ENCODE measurements at regions not wholly inside any gene's neighbourhood (a gene's known extent, or its start where the extent isn't known, plus 50 kb on each side); places are given as distances from the start of the nearest gene placed in this dataset.
"Not testable (repeated sequence)": the region's sequence is repeated elsewhere in the genome, so short reads cannot be mapped to it uniquely, and the experiment has no call there.

DNA sequence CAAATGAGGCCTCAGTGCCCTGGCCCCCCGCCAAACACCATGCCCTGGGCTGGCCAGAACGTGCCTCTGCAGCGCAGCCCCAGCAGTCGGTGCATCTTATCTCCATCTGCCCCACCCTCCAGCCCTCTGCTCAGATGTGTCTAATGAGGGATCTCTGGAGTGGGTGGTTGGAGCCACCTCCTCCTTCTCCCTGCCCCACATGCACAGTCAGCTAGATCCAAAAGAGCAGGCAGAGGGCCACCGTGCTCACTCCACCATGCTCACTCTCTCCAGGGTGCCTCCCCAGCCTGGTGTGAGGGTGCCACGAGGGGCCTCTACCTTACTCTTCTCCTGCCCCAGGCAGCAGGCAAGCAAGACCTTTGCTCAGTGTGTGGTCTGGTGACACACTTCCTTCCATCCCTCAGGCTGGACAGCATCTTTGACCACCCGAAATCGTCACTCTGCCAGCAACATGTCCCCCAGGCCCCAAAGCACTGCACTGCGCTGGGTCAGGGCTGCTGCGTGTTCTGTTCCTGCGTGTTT lies 266.1 kb upstream of the HDAC4 start:
- DNase-seq = no peak

DNA sequence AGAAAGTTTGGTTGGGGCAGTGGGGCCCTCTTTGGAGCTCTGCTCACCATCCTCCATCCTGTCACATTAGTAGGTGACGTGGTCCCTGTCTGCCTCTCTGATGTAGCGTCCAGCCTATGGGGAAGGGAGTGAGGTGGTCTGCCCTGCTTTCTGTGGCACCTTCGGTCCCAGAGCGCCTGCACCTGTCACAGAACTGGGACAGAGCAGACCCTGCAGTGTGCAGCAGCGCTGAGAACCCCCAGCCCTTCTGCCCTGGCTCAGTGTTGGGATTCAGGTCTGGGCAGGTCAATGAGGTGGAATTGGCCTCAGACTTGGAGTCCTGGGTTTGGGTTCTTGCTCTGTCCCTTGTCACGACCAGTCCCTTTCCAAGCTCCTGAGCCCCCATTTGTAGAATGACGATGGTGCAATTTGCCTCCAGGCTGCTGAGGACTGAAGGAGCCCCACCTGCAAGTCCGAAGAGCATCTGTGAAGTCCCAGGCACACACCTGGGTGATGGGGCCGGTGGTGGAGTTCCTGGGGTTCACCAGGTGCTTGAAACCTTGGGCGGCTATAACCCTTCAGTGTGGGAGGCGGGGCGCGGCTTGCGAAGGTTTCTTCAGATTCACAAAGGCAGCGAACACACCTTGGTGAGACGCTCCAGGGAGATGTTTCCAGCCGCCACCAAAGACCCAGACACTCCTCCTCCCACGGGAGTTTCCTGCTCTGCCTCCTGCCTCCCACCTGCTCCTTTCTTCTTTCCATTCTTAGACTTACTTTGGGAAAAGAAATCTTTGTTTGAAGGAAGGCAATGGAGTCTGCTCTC lies 265.4 kb upstream of the HDAC4 start:
- no peak for DNase-seq

DNA sequence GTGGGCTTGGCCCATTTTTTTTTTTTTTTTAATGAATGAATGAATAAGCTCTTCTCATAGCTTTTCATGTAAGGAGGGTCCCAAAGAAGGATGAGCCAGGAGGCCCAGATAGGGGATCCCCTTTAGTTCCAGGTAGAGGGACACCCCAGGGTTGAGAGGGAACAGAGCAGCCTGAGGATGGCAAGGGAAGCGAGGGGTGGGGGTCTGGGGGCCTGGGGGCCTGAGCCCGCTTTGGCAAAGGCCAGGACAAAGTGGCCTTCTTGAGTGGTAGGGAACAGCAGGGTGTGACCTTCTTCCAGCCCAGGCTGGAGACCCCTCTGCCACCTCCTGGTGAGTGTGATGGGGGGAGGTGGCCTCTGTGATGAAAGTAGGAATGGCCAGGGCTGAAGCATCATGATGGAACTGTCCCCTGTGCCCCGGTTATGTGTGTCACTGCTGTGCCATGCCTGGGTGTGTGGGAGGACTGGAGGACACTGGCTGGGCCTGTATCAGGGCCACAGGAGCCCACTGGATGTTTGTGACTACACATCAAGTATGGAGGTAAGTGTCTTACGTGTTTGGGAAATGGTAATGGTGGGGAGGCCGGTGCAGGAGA lies 263.5 kb upstream of the HDAC4 start:
- no peak for DNase-seq

DNA sequence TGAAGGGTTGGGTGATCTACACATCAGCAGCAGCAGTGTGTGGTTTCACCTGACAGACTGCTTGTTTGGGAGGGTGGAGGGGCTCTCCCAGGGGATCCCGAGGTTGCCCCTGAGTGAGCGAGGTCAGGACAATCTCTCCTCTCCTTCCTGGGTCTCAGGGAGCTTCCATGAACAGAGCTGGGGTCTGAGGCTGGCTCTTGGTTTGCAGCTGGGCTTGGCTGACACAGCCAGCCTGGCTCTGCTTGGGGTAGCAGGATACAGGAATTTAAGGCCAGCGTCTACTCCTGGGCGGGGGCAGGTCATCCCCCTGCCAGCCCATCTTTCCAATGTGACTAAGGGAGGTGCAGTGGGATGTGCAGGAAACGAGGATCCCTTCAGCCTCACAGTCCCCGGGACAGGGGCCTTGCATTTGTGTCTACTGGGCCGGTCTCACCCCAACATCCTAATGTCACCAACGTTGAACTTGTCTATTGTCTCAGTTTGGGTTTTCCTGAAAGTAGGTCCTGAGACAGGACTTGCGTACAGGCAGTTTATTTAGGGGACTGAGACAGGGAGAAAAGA lies 262.6 kb upstream of the HDAC4 start:
- no peak for DNase-seq

DNA sequence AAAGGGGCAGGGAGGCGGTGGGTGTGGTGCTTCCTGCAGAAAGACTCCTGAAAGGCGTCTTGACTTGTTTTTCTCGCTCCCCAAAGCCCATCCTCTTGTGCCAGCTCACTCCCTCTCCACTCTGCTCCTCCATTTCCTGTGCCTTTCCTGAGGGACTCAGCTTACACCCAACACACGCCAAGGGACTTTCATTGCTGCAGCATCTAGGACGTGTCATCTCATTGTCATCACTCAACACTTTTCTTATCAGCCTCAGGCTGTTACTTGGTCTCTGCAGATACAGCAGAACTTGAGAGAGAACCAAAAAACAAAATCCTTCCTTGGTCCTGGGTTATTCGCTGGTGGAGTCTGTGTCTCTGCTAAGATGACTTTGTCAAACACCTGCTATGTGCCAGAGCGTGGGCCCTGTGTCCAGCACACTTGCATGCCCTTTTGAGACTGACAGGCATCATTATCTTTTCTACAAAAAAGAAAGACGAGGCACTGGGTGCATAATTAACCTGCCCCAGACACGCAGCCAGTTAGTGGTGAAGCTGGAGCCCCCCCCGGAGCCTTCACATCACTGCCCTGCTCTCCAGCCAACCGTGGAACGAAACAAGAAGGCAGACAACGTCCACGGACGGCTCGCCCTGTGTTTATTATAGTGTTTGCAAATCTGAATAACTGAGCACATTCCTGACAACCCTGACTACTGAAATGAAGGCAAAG lies 261.7 kb upstream of the HDAC4 start:
- no peak for DNase-seq

DNA sequence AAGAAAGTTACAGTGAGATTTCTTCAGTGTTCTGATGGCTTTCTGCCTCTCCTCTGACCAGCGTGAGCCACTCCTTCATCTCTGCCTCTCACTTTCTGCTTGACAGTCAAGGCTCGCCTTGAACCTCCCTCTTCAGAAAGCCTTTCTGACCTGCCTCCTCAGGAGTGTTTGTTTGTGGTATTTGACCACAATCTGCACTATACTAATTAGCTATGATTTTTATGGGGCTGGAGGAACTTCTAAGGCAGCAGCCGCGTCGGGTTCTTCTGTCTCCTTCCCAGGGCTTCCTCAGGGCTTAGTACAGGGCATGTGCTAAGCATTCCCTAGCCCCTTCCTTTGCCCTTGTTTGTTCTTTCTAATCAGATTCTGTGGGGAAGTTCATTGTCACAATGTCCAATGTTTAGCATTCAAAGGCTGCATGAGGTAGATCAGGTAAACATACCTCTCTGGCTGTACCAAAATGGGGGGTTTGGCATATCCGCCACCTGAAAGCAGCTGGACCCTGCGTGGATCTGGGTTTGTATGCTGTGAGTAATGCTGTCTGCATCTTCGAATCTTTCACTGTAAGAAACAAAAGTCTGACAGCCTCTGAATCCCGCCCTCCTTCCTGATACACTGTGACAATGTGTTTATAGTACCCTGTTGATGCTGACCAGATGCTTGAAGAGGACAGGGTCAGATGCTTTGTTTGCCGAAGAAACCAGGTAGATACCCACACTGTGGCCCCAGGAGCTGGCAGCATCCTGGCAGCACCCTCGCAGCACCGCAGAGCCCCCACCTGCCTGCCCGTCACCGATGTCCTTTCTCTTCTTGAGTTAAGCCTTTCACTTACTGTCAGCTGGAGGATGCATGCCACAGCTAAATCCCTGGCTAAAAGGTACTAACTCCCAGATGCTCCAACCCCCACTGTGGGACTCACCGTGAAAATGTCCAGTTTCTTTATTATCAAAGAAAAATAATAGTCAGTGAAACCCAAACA lies 260.8 kb upstream of the HDAC4 start:
- DNase-seq = no peak

DNA sequence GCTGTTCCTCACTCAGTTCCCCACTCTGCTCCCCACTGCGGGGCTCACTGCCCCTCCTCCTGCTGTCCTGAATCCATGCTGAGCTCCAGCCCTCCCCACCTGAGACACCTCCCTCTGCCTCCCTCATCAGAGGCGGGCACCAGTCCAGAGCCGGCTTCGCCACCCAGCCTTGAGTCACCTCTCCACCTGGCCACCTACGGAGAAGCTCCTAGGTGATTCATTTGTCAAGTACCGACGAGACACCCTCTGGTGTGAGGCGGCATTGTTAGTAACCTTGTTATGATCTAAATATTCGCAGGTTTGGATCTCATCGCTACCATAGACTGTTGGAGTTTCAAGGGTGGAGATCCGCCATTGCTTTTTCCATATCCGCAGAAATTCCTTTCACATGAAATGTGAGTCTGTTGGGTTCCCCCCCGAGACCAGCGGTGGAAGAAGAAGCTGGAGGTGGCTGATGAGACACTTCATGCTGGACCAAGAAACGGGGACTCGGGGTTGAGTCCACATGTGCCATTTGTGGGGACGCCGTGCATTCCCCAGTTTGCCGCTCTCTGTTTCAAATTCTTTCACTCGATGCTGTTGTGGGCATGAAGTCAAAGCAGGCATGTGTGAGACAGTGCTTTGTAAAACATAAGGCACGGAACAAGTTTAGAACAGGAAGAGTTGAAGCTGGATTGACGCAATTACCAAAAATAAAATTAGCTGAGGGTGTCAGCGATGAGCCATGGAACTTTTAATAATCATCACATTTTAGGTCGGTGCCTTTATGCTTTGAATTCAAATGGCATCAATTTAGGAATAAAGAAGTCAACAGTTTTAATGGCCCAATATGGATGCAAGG lies 259.8 kb upstream of the HDAC4 start:
- no peak for DNase-seq

DNA sequence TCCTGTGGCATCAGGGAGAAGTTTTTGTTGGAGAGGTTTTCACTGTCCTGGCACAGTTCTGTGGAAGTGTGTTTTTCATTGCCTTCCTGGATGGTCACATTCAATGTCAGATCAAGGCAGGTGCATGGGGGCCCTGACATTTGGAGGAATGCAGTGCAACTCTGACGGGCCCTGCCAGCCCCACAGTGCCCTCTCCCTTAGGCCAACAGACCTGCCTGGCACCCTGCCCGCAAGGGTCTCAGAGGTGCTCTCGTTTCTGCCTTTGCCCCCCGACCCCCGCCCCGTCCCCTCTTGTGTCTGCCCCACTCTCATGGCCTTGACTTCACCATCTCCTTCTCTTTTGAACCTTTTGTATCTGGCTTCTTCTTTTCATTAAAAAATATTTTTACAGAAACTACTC lies 257.2 kb upstream of the HDAC4 start:
- DNase-seq = no peak

DNA sequence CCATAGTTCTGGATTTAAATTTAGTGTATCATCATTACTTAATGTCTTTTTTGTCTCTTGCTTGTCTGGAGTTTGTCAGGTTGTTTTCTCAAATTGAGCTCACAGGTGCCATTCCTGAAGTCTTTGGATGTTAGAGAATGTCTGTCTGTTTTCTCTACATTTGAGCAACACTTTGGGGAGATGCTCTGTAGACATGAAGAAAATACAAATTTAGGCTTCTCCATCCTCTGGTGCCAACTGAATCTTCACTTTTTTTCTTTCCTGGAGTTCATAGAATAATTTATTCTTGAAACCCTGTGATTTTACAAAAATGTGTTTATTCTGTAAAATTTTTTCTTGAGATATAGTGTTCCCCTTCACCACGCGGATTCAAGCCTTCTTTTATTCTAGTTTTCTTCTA lies 256.4 kb upstream of the HDAC4 start:
- no peak for DNase-seq

DNA sequence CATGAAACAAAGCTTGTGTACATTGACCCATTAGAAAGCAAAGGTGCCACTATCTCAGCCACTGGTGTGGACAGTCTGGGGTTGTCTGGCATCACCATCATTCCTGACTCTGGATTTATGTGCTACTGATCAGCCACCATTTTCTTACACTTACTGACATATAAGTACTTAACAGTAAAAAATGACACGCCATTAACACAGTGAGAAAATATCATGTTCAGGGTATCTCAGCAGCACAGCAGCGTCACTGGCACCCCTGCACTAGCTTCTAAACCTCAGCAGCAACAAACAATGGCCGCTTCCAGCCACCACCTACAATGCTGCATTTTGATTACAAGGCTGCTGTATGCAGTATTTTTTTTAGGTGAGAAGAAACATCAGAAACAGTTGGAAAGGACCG lies 253.4 kb upstream of the HDAC4 start:
- DNase-seq = no peak

DNA sequence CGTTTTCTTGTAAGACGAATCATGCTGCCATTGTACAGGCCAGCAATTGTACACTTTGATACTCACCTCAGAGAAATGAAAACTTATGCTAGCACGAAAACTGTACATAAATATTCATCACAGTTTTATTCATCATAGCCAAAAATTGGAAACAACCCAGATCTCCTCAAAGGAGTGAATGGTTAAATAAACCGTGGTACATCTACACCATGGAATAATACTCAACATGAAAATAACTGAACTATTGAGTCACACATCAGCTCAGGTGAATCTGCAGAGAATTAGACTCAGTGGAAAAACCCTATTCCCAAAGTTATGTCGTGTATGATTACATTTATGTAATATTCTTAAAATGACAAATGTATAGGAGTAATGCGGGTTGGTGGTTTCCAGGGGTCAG lies 251.0 kb upstream of the HDAC4 start:
- no peak for DNase-seq

DNA sequence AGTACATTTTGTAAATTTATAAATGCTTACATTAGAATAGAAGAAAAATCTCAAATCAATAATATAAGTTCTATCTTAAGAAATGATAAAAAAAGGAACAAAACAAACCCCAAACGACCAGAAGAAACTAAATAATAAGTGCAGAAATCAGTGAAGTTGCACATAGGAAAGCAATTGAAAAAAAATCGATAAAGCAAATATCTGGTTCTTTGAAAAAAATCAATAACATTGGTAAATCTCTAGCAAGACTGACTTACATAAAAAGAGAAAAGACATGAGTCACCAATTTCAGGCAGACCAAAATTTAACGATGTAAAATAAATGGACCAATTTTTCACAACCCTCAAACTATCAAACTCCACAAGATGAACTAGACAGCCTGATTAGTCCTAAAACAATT lies 249.9 kb upstream of the HDAC4 start:
- no peak for DNase-seq

DNA sequence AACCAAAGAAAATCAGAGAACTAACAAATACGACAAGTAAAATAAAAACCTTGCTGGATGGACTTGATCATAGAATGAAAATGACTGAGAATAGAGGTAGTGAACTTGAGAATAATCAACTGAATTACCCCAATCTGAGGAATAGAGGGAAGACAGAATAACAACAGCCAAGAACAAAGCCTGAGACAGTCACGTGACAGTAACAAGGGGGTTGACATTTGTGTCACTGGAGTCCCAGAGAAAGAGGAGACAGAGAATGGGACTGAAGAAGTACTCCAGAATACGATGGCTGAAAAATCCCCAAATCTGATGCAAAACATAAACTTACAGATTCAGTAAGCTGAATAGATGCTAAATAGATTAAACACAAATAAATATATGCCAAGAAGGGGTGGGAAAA lies 248.5 kb upstream of the HDAC4 start:
- no peak for DNase-seq

DNA sequence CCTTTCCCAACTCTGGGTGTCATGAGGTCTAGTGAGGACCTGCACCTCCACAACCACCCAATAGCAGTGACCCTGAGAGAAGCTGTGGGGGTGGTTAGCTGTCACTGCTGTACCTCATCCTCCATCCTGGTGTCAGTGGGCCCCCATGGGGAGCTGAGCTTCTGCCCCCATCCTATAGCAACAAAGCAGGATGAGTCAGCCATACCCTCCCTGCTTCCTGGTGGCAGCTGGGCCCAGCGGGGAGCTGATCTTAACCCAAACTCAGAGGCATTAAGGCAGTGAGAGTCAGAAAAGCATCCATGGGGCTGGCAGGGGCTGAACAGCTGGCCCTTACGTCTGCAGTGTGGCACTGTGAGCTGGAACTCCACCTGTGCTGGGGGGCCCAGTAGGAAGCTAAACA lies 247.8 kb upstream of the HDAC4 start:
- DNase-seq = no peak

DNA sequence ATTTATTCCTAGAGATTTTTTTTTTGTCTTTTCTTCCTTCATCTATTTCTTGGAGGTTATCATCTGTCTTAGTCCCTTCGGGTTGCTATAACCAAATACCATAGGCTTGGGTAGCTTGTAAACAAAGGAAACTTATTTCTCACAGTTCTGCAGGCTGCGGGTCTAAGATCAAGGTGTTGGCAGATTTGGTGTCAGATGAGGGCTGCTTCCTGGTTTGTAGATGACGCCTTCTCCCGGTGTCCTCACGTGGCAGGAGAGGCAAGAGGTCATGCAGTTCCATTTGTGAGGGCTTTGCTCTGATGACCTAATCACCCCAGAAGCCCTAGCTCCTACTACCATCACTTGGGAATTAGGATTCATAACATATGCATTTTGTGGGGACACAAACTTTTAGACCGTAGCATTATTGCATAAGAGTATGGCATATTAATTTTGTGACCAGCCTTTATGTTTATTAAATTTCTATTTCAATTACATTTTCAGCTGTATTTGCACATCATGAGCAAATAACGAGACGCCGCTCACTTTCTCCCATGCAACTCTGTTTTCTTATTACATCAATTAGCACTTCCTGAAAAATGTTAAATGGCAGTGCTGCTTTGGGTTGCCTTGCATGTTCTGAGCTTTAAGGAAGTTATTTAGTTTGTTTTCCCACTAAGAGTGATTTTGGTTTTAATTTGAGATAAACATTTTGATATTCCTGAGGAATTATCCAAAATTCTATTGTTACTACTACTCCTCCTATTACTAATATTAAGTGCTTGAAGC lies 246.4 kb upstream of the HDAC4 start:
- no peak for DNase-seq

DNA sequence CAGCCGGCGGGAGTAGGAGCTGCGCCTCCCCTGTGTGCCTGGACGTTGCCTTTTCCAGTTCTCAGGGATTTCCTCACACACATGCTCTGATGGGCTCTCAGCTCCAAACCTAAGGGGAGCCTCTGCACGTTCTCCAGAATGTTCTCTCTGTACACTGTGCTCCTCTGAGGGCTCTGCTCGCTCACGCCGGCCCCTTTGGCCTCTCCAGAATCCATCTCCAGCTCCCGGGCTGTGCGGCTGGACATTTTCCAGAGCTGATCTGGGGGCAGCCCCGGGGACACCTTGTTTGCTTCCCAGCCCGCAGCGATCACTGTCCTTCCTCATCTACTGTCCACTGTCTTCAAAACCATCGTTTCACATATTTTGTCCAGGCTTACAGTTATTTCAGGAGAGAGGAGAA lies 245.4 kb upstream of the HDAC4 start:
- no peak for DNase-seq

DNA sequence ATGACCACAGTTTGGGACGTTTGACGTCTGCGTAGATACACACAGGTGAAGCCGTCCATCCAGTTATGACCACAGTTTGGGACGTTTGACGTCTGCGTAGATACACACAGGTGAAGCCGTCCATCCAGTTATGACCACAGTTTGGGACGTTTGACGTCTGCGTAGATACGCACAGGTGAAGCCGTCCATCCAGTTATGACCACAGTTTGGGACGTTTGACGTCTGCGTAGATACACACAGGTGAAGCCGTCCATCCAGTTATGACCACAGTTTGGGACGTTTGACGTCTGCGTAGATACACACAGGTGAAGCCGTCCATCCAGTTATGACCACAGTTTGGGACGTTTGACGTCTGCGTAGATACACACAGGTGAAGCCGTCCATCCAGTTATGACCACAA lies 243.8 kb upstream of the HDAC4 start:
- DNase-seq = not testable (repeated sequence)

DNA sequence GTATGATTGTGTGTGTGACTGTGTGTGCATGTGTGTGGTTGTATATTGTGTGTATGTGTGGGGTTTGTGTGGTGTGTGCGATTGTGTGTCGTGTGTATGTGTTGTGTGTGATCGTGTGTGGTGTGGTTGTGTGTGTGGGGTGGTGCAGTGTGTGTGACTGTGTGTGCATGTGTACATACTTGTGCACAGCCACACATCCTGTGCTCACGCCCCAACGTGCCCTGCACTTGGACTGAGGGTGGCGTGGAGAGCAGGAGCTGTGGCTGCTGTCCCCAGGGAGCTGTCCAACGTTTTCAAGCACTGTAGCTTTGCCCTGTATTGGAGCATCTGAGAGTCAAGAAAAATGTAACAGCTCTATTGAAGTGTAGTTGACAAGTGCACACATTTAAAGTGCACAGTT lies 243.2 kb upstream of the HDAC4 start:
- no peak for DNase-seq

DNA sequence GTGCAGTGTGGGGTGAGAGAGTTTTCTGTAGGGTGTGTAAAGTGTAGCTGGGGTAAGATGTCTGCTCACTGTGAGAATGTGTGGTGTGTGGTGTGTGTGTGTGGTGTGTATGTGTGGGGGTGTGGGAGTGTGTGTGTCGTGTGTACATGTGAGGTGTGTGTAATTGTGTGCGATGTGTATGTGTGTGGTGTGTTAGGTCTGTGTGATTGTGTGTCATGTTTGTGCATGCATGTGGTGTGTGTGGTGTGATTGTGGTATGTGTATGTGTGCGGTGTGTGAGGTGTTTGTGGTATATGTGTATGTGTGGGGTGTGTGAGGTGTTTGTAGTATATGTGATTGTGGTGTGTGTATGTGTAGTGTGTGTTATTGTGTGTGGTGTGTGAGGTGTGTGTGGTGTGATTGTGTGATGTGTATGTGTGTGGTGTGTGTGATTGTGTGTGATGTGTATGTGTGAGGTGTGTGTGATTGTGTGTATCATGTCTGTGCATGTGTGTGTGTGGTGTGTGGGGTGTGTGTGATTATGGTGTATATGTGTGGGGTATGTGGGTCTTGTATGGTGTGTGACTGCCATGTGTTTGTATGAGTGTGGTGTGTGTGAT lies 241.7 kb upstream of the HDAC4 start:
- DNase-seq = no peak

DNA sequence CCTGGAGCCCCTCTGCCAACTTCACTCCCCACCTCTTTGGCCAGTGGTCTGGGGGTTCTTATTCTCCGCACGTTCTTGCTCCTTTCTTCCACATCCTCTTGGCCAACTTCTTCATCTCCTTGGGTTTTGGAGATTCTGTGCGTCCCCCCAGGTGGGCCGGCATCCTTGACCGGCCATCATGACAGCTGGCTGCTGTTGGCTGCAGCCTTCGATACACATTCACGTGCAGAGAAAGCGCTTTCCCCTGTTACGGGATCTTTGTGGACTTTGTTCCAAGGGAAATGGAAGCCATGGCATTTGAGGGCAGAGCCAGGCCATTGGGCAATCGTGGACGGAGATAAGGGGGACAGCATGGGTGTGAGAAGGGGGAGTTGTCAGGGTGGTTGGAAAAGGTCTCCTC lies 241.1 kb upstream of the HDAC4 start:
- DNase-seq = not testable (repeated sequence)

Data from activated CD4-positive, alpha-beta T cell treated with anti-CD3 and anti-CD28 coated beads for 4 hours (primary cell).